ENCODE measurements at regions not wholly inside any gene's neighbourhood (a gene's known extent, or its start where the extent isn't known, plus 50 kb on each side); places are given as distances from the start of the nearest gene placed in this dataset.
A peak's percentile ranks its signal among the peaks of the same experiment; 100 is the strongest.

GRCh38 chr15:62909257-62909656 is 133.3 kb upstream of the TPM1 start:
- peak; percentile 9 for TF ChIP-seq CTCF (IDR thresholded peaks at IDR 0.05)
- no peaks in the 10 kb centered on the region for H3K9me3 Mint-ChIP-seq (ENCODE audit: low read depth)
- H3K27me3 Mint-ChIP-seq (ENCODE audit: low read depth) = no peaks in the 10 kb centered on the region
- no peaks in the 10 kb centered on the region for H3K36me3 Mint-ChIP-seq (ENCODE audit: low read depth)
- no peak overlapping the region for H3K4me3 Mint-ChIP-seq (ENCODE audit: unreplicated experiment)
- no peak for DNase-seq (ENCODE audit: low spot score)
- H3K27ac Mint-ChIP-seq (ENCODE audit: unreplicated experiment) = no peak overlapping the region
- H3K4me1 Mint-ChIP-seq (ENCODE audit: low read depth) = peaks cover 23% of the 10 kb centered on the region

GRCh38 chr15:62912282-62912681 is 130.3 kb upstream of the TPM1 start:
- Mint-ChIP-seq H3K27me3 (ENCODE audit: low read depth) (no peaks in the 10 kb centered on the region), H3K4me3 (ENCODE audit: unreplicated experiment) (no peak overlapping the region), H3K4me1 (ENCODE audit: low read depth) (peaks cover 22% of the 10 kb centered on the region), H3K36me3 (ENCODE audit: low read depth) (no peaks in the 10 kb centered on the region), H3K27ac (ENCODE audit: unreplicated experiment) (no peak overlapping the region), H3K9me3 (ENCODE audit: low read depth) (no peaks in the 10 kb centered on the region)
- TF ChIP-seq CTCF (IDR thresholded peaks at IDR 0.05) = no peak
- DNase-seq (ENCODE audit: low spot score) = no peak

GRCh38 chr15:62912808-62913207 is 129.7 kb upstream of the TPM1 start:
- Mint-ChIP-seq H3K27me3 (ENCODE audit: low read depth) (no peaks in the 10 kb centered on the region), H3K36me3 (ENCODE audit: low read depth) (no peaks in the 10 kb centered on the region), H3K27ac (ENCODE audit: unreplicated experiment) (peak overlapping the region; percentile 25), H3K4me1 (ENCODE audit: low read depth) (peaks cover 21% of the 10 kb centered on the region), H3K9me3 (ENCODE audit: low read depth) (peaks cover 5% of the 10 kb centered on the region), H3K4me3 (ENCODE audit: unreplicated experiment) (no peak overlapping the region)
- DNase-seq (ENCODE audit: low spot score) = no peak
- TF ChIP-seq CTCF (IDR thresholded peaks at IDR 0.05) = peak; percentile 26

DNA sequence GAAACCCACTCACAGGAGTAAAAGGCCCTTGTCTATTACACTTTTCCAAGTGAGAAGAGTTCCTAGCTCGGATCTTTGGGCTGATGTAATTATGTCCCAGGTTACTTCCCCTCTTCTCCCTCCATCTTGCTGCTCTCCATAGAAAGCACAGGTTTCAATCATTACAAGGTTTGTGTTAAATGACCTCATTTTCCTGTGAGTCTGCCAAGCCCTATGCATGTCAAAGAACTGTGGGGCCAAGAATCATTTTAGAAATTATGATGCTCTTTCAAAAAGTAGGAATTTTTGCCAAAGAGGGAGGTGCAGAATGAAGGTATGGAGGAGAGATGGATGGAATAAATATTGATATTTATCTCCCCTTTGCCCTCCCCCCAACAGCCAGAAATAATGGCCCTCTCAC is 129.3 kb upstream of the TPM1 start:
- H3K27me3 Mint-ChIP-seq (ENCODE audit: low read depth) = no peaks in the 10 kb centered on the region
- H3K9me3 Mint-ChIP-seq (ENCODE audit: low read depth) = peaks cover 6% of the 10 kb centered on the region
- DNase-seq (ENCODE audit: low spot score) = no peak
- H3K4me3 Mint-ChIP-seq (ENCODE audit: unreplicated experiment) = no peak overlapping the region
- H3K27ac Mint-ChIP-seq (ENCODE audit: unreplicated experiment) = peak overlapping the region; percentile 25
- no peak for TF ChIP-seq CTCF (IDR thresholded peaks at IDR 0.05)
- H3K36me3 Mint-ChIP-seq (ENCODE audit: low read depth) = no peaks in the 10 kb centered on the region
- peaks cover 21% of the 10 kb centered on the region for H3K4me1 Mint-ChIP-seq (ENCODE audit: low read depth)

- Mint-ChIP-seq H3K27ac (ENCODE audit: unreplicated experiment) (no peak overlapping the region), H3K9me3 (ENCODE audit: low read depth) (peaks cover 6% of the 10 kb centered on the region), H3K4me1 (ENCODE audit: low read depth) (peaks cover 16% of the 10 kb centered on the region), H3K36me3 (ENCODE audit: low read depth) (no peaks in the 10 kb centered on the region), H3K27me3 (ENCODE audit: low read depth) (no peaks in the 10 kb centered on the region), H3K4me3 (ENCODE audit: unreplicated experiment) (no peak overlapping the region)
- DNase-seq (ENCODE audit: low spot score) = no peak
- no peak for TF ChIP-seq CTCF (IDR thresholded peaks at IDR 0.05)
Measured at GRCh38 chr15:62914461-62915079, 128.0 kb upstream of the TPM1 start.

Data from chondrocyte (in vitro differentiated cells).